Middle frontal gyrus (tissue), 1 donor: ENCODE measurements at regions not wholly inside any gene's neighbourhood (a gene's known extent, or its start where the extent isn't known, plus 50 kb on each side); places are given as distances from the start of the nearest gene placed in this dataset.
A peak's percentile ranks its signal among the peaks of the same experiment; 100 is the strongest.

ENCODE experiments used
- DNase-seq: peaks from one replicate; pipeline ENCODE4 v3.0.0-alpha.2; 2015; ENCODE audit warnings: low spot score; ENCODE audit errors: extremely low spot score

GRCh38 chr2:62596061-62596921 is 90.3 kb upstream of the TMEM17 start:
- DNase-seq: no peak

- no peak for DNase-seq
Measured at GRCh38 chr2:62595474-62595873, 89.5 kb upstream of the TMEM17 start.

GRCh38 chr2:62593825-62594224 is 87.8 kb upstream of the TMEM17 start:
- no peak for DNase-seq

GRCh38 chr2:62591491-62591890 is 85.5 kb upstream of the TMEM17 start:
- DNase-seq: no peak

- peak; percentile 36 for DNase-seq
Measured at GRCh38 chr2:62589691-62590356, 83.8 kb upstream of the TMEM17 start.

GRCh38 chr2:62587592-62587991 is 81.6 kb upstream of the TMEM17 start:
- no peak for DNase-seq

- DNase-seq: no peak
Measured at GRCh38 chr2:62586981-62587380, 81.0 kb upstream of the TMEM17 start.

- DNase-seq: no peak
Measured at GRCh38 chr2:62578803-62579640, 73.0 kb upstream of the TMEM17 start.

- no peak for DNase-seq
Measured at GRCh38 chr2:62577994-62578781, 72.2 kb upstream of the TMEM17 start.

- no peak for DNase-seq
Measured at GRCh38 chr2:62576276-62576939, 70.4 kb upstream of the TMEM17 start.

GRCh38 chr2:62573936-62574335 is 67.9 kb upstream of the TMEM17 start:
- DNase-seq: no peak

GRCh38 chr2:62573137-62573731 is 67.2 kb upstream of the TMEM17 start:
- DNase-seq: no peak

- no peak for DNase-seq
Measured at GRCh38 chr2:62570861-62571698, 65.1 kb upstream of the TMEM17 start.

GRCh38 chr2:62569907-62570841 is 64.2 kb upstream of the TMEM17 start:
- no peak for DNase-seq

- no peak for DNase-seq
Measured at GRCh38 chr2:62568983-62569837, 63.2 kb upstream of the TMEM17 start.

GRCh38 chr2:62568074-62568473 is 62.1 kb upstream of the TMEM17 start:
- DNase-seq: no peak

- no peak for DNase-seq
Measured at GRCh38 chr2:62567669-62568068, 61.7 kb upstream of the TMEM17 start.
